SK-N-SH (cell line): ENCODE measurements at regions not wholly inside any gene's neighbourhood (a gene's known extent, or its start where the extent isn't known, plus 50 kb on each side); places are given as distances from the start of the nearest gene placed in this dataset.

Source experiments
- CTCF ChIA-PET: fragments of 300-600, 350-600 bp; formaldehyde crosslinking; extraction: SDS; loops from one replicate; lab custom pipeline; 2021; lab: Yijun Ruan, JAX
- POLR2A ChIA-PET: fragments of 350-600 bp; sonication (Branson Sonifier 250); formaldehyde crosslinking; extraction: SDS; loops from one replicate; lab custom pipeline; 2020; ENCODE audit warnings: antibody characterized with exemption, inconsistent platforms; lab: Yijun Ruan, JAX
- DNase-seq: peaks from one replicate; pipeline ENCODE4 v3.0.0; 2012
- H2AFZ ChIP-seq: fragments of 200-600 bp; sonication (generic); 2 replicates; pipeline ENCODE4 v1.8.1; 2016; ENCODE audit warnings: antibody characterized with exemption, mild to moderate bottlenecking, low read depth
- H3F3A ChIP-seq: fragments of 200-600 bp; sonication (generic); replicated peaks from 2 replicates; pipeline ENCODE3; 2016; ENCODE audit warnings: antibody characterized with exemption, mild to moderate bottlenecking; ENCODE audit not compliant: insufficient read depth
- H3K27ac ChIP-seq, 2 experiments: fragments of 200-500 bp in 1 of 2; fragments of 200-600 bp in 1 of 2; sonication (Bioruptor generic) in 1 of 2; sonication (generic), shearing (Covaris generic) in 1 of 2; 2 replicates each; pipeline versions ENCODE4 v1.5.1 to v1.6.1; 2014 to 2016; ENCODE audit warnings: low read depth in 2 of 2, inconsistent platforms in 1 of 2, low read length in 1 of 2, mild to moderate bottlenecking in 1 of 2, mixed read lengths in 1 of 2
- H3K27me3 ChIP-seq: fragments of 200-600 bp; sonication (generic), shearing (Covaris generic); 2 replicates; pipeline ENCODE4 v1.6.1; 2016; ENCODE audit warnings: mixed run types; ENCODE audit not compliant: insufficient read depth
- H3K36me3 ChIP-seq, 2 experiments: fragments of 200-500 bp in 1 of 2; fragments of 200-600 bp in 1 of 2; sonication (Bioruptor generic) in 1 of 2; sonication (generic) in 1 of 2; replicated peaks in 1 of 2; 2 replicates each; pipeline versions ENCODE3 to v1.5.1; 2014 to 2016; ENCODE audit warnings: low read length in 1 of 2, mild to moderate bottlenecking in 1 of 2; ENCODE audit not compliant: insufficient read depth in 2 of 2, control insufficient read depth in 1 of 2
- H3K4me1 ChIP-seq, 2 experiments: fragments of 200-500 bp in 1 of 2; fragments of 200-600 bp in 1 of 2; sonication (Bioruptor generic) in 1 of 2; sonication (generic), shearing (Covaris generic) in 1 of 2; 2 replicates each; pipeline versions ENCODE4 v1.5.1 to v1.6.1; 2014 to 2016; ENCODE audit warnings: low read depth in 1 of 2, low read length in 1 of 2, mixed run types in 1 of 2; ENCODE audit not compliant: insufficient read depth in 2 of 2, control insufficient read depth in 1 of 2
- H3K4me2 ChIP-seq: fragments of 200-600 bp; sonication (generic), shearing (Covaris generic); 2 replicates; pipeline ENCODE4 v1.6.1; 2017; ENCODE audit warnings: mixed run types
- H3K4me3 ChIP-seq, 2 experiments: fragments of 200-500 bp in 1 of 2; fragments of 200-600 bp in 1 of 2; sonication (Bioruptor generic) in 1 of 2; sonication (generic), shearing (Covaris generic) in 1 of 2; 2 replicates each; pipeline versions ENCODE4 v1.5.1 to v1.8.1; 2014 to 2016; ENCODE audit warnings: low read depth in 2 of 2, inconsistent platforms in 1 of 2, low read length in 1 of 2, mild to moderate bottlenecking in 1 of 2, mixed read lengths in 1 of 2, moderate library complexity in 1 of 2
- H3K79me2 ChIP-seq: fragments of 200-600 bp; sonication (generic); 2 replicates; pipeline ENCODE4 v1.8.1; 2017; ENCODE audit warnings: mild to moderate bottlenecking; ENCODE audit not compliant: insufficient read depth
- H3K9ac ChIP-seq: fragments of 200-600 bp; sonication (generic); 2 replicates; pipeline ENCODE4 v1.6.1; 2017; ENCODE audit warnings: mixed run types
- H3K9me2 ChIP-seq: fragments of 200-600 bp; sonication (generic); 2 replicates; pipeline ENCODE4 v1.6.1; 2017; ENCODE audit warnings: mixed run types
- H3K9me3 ChIP-seq: fragments of 200-600 bp; sonication (generic); 2 replicates; pipeline ENCODE4 v1.6.1; 2017; ENCODE audit warnings: mixed run types, mild to moderate bottlenecking, moderate library complexity
- H4K20me1 ChIP-seq: fragments of 200-600 bp; sonication (generic); 2 replicates; pipeline ENCODE4 v1.6.1; 2017; ENCODE audit warnings: mild to moderate bottlenecking, mixed run types; ENCODE audit not compliant: insufficient read depth
- ELF1 ChIP-seq: IDR thresholded peaks from 2 replicates; pipeline ENCODE4 v1.4.0; 2012
- EZH2phosphoT487 ChIP-seq: fragments of 200-600 bp; sonication (generic); IDR thresholded peaks from 2 replicates; pipeline ENCODE4 v1.6.1; 2017; ENCODE audit warnings: low read depth, mixed run types, mild to moderate bottlenecking, antibody characterized with exemption, moderate library complexity, borderline replicate concordance
- FOXJ3 ChIP-seq: sonication (generic); formaldehyde crosslinking; IDR thresholded peaks from 2 replicates; pipeline ENCODE4 v1.5.1; 2020; ENCODE audit warnings: mild to moderate bottlenecking, missing genetic modification reagents
- GATA2 ChIP-seq: sonication (generic); formaldehyde crosslinking; IDR thresholded peaks from 2 replicates; pipeline ENCODE4 v1.5.0; 2020; ENCODE audit warnings: mild to moderate bottlenecking, missing genetic modification reagents
- JUND ChIP-seq: IDR thresholded peaks from 2 replicates; pipeline ENCODE4 v1.4.0; 2012
- MXI1 ChIP-seq: IDR thresholded peaks from 2 replicates; pipeline ENCODE4 v1.6.1; 2012; ENCODE audit warnings: mild to moderate bottlenecking, low read depth, low read length, improper control_type of control experiment
- NRF1 ChIP-seq: IDR thresholded peaks from 2 replicates; pipeline ENCODE4 v1.6.1; 2012; ENCODE audit warnings: low read depth, mild to moderate bottlenecking, low read length
- RAD21 ChIP-seq: IDR thresholded peaks from 2 replicates; pipeline ENCODE4 v1.6.1; 2012; ENCODE audit warnings: mild to moderate bottlenecking, low read length
- RCOR1 ChIP-seq: fragments of 150-350 bp; IDR thresholded peaks from 2 replicates; pipeline ENCODE4 v1.6.1; 2017; ENCODE audit warnings: antibody characterized with exemption, low read length
- RFX5 ChIP-seq: IDR thresholded peaks from 2 replicates; pipeline ENCODE4 v1.6.1; 2012; ENCODE audit warnings: mild to moderate bottlenecking, improper control_type of control experiment, low read length
- SIN3A ChIP-seq: IDR thresholded peaks from 2 replicates; pipeline ENCODE4 v1.6.1; 2012; ENCODE audit warnings: low read depth, mild to moderate bottlenecking, low read length, moderate library complexity, borderline replicate concordance
- TCF12 ChIP-seq: IDR thresholded peaks from 2 replicates; pipeline ENCODE4 v1.4.0; 2012
- YY1 ChIP-seq: IDR thresholded peaks from 2 replicates; pipeline ENCODE4 v1.4.0; 2012; ENCODE audit warnings: low read depth, mild to moderate bottlenecking
- WGBS: methylation state at CpG from one replicate; pipeline ENCODE4 v1.1.6; 2017; ENCODE audit warnings: low lambda C conversion rate; 5-methylcytosine and 5-hydroxymethylcytosine counted together
- TF ChIP-seq, protein P1 (sequence below): IDR thresholded peaks from 2 replicates; pipeline ENCODE4 v1.6.1; 2012; ENCODE audit warnings: mild to moderate bottlenecking, low read depth, low read length, moderate library complexity
- TF ChIP-seq, protein P2 (sequence below): IDR thresholded peaks from 2 replicates; pipeline ENCODE4 v1.4.0; 2012; ENCODE audit warnings: low read depth, borderline replicate concordance
- TF ChIP-seq, protein P3 (sequence below): IDR thresholded peaks from 2 replicates; pipeline ENCODE4 v1.4.0; 2012; ENCODE audit warnings: low read depth, borderline replicate concordance
- TF ChIP-seq, protein P4 (sequence below): IDR thresholded peaks from 2 replicates; pipeline ENCODE4; 2012

GRCh38 chr2:67312871-67313270, 84.3 kb upstream of the ETAA1 start (continued):
- TF ChIP-seq, protein P1, sequence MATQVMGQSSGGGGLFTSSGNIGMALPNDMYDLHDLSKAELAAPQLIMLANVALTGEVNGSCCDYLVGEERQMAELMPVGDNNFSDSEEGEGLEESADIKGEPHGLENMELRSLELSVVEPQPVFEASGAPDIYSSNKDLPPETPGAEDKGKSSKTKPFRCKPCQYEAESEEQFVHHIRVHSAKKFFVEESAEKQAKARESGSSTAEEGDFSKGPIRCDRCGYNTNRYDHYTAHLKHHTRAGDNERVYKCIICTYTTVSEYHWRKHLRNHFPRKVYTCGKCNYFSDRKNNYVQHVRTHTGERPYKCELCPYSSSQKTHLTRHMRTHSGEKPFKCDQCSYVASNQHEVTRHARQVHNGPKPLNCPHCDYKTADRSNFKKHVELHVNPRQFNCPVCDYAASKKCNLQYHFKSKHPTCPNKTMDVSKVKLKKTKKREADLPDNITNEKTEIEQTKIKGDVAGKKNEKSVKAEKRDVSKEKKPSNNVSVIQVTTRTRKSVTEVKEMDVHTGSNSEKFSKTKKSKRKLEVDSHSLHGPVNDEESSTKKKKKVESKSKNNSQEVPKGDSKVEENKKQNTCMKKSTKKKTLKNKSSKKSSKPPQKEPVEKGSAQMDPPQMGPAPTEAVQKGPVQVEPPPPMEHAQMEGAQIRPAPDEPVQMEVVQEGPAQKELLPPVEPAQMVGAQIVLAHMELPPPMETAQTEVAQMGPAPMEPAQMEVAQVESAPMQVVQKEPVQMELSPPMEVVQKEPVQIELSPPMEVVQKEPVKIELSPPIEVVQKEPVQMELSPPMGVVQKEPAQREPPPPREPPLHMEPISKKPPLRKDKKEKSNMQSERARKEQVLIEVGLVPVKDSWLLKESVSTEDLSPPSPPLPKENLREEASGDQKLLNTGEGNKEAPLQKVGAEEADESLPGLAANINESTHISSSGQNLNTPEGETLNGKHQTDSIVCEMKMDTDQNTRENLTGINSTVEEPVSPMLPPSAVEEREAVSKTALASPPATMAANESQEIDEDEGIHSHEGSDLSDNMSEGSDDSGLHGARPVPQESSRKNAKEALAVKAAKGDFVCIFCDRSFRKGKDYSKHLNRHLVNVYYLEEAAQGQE = no peak
- no peak for TF ChIP-seq YY1
- TF ChIP-seq, all 33 proteins: peak for 0

- H3K27me3 ChIP-seq = no peaks in the 10 kb centered on the region
- no peak overlapping the region for H3K27ac ChIP-seq
- no peaks in the 10 kb centered on the region for H4K20me1 ChIP-seq
- 78% methylated on average over 1 of the region's 1 CpG for WGBS
- ChIA-PET POLR2A (no interaction called here), CTCF (no interaction called here)
- H3F3A ChIP-seq = peaks cover 15% of the 10 kb centered on the region
- H3K4me2 ChIP-seq = no peak overlapping the region
- H3K36me3 ChIP-seq = no peaks in the 10 kb centered on the region
- no peaks in the 10 kb centered on the region for H3K9me2 ChIP-seq
- no peak overlapping the region for H3K4me3 ChIP-seq
- H2AFZ ChIP-seq = no peak overlapping the region
- no peak overlapping the region for H3K9ac ChIP-seq
- TF ChIP-seq SIN3A = no peak
- TF ChIP-seq, protein P1 = no peak
- no peak for TF ChIP-seq JUND
- no peak for TF ChIP-seq TCF12
- TF ChIP-seq, protein P2, sequence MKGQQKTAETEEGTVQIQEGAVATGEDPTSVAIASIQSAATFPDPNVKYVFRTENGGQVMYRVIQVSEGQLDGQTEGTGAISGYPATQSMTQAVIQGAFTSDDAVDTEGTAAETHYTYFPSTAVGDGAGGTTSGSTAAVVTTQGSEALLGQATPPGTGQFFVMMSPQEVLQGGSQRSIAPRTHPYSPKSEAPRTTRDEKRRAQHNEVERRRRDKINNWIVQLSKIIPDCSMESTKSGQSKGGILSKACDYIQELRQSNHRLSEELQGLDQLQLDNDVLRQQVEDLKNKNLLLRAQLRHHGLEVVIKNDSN = no peak
- TF ChIP-seq RAD21 = no peak
- TF ChIP-seq, protein P3, sequence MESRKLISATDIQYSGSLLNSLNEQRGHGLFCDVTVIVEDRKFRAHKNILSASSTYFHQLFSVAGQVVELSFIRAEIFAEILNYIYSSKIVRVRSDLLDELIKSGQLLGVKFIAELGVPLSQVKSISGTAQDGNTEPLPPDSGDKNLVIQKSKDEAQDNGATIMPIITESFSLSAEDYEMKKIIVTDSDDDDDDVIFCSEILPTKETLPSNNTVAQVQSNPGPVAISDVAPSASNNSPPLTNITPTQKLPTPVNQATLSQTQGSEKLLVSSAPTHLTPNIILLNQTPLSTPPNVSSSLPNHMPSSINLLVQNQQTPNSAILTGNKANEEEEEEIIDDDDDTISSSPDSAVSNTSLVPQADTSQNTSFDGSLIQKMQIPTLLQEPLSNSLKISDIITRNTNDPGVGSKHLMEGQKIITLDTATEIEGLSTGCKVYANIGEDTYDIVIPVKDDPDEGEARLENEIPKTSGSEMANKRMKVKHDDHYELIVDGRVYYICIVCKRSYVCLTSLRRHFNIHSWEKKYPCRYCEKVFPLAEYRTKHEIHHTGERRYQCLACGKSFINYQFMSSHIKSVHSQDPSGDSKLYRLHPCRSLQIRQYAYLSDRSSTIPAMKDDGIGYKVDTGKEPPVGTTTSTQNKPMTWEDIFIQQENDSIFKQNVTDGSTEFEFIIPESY = no peak
- no peak for TF ChIP-seq MXI1
- TF ChIP-seq, protein P4, sequence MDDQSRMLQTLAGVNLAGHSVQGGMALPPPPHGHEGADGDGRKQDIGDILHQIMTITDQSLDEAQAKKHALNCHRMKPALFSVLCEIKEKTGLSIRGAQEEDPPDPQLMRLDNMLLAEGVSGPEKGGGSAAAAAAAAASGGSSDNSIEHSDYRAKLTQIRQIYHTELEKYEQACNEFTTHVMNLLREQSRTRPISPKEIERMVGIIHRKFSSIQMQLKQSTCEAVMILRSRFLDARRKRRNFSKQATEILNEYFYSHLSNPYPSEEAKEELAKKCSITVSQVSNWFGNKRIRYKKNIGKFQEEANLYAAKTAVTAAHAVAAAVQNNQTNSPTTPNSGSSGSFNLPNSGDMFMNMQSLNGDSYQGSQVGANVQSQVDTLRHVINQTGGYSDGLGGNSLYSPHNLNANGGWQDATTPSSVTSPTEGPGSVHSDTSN = no peak
- TF ChIP-seq ELF1 = no peak
- TF ChIP-seq GATA2 (CRISPR knock-in tag) = no peak
- no peak for TF ChIP-seq RCOR1
- TF ChIP-seq FOXJ3 (CRISPR knock-in tag) = no peak
- TF ChIP-seq NRF1 = no peak
- no peak for TF ChIP-seq EZH2phosphoT487
- no peak for TF ChIP-seq RFX5
- no peaks in the 10 kb centered on the region for H3K79me2 ChIP-seq
- H3K4me1 ChIP-seq = peaks cover 10 to 11% of the 10 kb centered on the region in 2 experiments; a peak in 3 of 4 replicates
- no peak for DNase-seq
- H3K9me3 ChIP-seq = no peaks in the 10 kb centered on the region
These were observed 83.6 kb upstream of the ETAA1 start for GRCh38 chr2:67313536-67313935.
